ENCODE measurements at regions not wholly inside any gene's neighbourhood (a gene's known extent, or its start where the extent isn't known, plus 50 kb on each side); places are given as distances from the start of the nearest gene placed in this dataset.

GRCh38 chr10:71084818-71085126 is 127.6 kb upstream of the UNC5B start:
- H3K4me3 ChIP-seq, result no peak overlapping the region
- ATAC-seq, result no peak
- 76 to 92% methylated on average over 2 of the region's 2 CpGs for WGBS, 2 donors
- DNase-seq, result no peak
- peaks cover 0 to 8% (median 0%) of the 10 kb centered on the region in 7 donors for H3K27me3 ChIP-seq
- no peaks in the 10 kb centered on the region for H3K36me3 ChIP-seq
- H3K27ac ChIP-seq, result no peak overlapping the region
- intact Hi-C loops (cut with DNase I), result no loop called here
- TF ChIP-seq CTCF (IDR thresholded peaks at IDR 0.05), result no peak
- H3K4me1 ChIP-seq, result no peaks in the 10 kb centered on the region
- no peaks in the 10 kb centered on the region for H3K9me3 ChIP-seq

DNA sequence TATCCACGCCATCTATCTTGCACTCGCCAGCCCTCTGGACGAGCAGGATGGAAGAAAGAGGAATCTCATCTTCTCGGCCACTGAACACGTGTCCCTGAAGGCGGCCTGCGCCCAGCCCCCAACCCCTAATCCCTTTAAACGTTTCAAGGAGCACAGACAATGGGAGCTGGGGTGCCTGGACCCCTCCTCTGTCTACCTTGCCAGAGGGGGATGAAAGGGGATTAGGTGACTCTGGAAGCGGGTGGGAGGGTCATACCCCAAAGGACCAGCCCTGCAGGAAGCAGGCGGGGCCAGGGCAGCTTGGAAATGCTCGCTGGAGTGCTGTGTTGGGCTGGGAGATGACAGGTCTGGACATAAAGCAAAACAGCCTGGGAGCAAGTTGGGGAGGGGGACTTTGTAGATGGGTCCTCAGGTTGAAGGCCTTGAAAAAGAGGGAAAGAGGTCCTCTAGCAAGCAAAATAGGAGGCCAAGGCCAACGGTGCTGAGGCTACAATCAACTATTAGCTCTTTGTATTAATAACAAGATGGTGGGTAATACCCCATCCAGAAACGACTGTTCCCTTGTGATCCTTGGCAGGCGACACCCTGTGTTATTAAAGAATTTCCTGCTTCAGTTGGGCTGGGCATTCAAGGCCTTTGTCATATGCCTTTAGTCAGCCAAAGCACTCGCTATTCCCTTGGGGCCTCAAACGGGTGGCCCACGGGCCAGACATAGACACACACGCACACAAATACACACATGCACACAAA is 126.5 kb upstream of the UNC5B start:
- intact Hi-C loops (cut with DNase I), result no loop called here
- Histone ChIP-seq H3K9me3 (no peaks in the 10 kb centered on the region), H3K27ac (no peak overlapping the region), H3K4me1 (no peaks in the 10 kb centered on the region), H3K36me3 (no peaks in the 10 kb centered on the region), H3K27me3 (peaks cover 0 to 8% (median 0%) of the 10 kb centered on the region in 7 donors), H3K4me3 (no peak overlapping the region)
- DNase-seq (peak in 1 of 2 donors; percentile 2), ATAC-seq (no peak)
- WGBS, 2 donors, result 56 to 67% methylated on average over 18 of the region's 18 CpGs
- TF ChIP-seq CTCF (IDR thresholded peaks at IDR 0.05), result no peak

GRCh38 chr10:71086439-71087080 is 125.8 kb upstream of the UNC5B start:
- no peak overlapping the region for H3K27ac ChIP-seq
- no peaks in the 10 kb centered on the region for H3K36me3 ChIP-seq
- no peaks in the 10 kb centered on the region for H3K4me1 ChIP-seq
- 68 to 73% methylated on average over 11 of the region's 11 CpGs for WGBS, 2 donors
- intact Hi-C loops (cut with DNase I), result no loop called here
- H3K27me3 ChIP-seq, result peaks cover 0 to 8% (median 0%) of the 10 kb centered on the region in 7 donors
- DNase-seq (peak in 1 of 2 donors; percentile 1), ATAC-seq (no peak)
- TF ChIP-seq CTCF (IDR thresholded peaks at IDR 0.05), result no peak
- H3K9me3 ChIP-seq, result no peaks in the 10 kb centered on the region
- no peak overlapping the region for H3K4me3 ChIP-seq

GRCh38 chr10:71087622-71088021 is 124.7 kb upstream of the UNC5B start:
- ATAC-seq (no peak), DNase-seq (no peak)
- WGBS, 2 donors, result 68 to 80% methylated on average over 4 of the region's 4 CpGs
- Histone ChIP-seq H3K4me1 (peaks cover 0 to 4% (median 0%) of the 10 kb centered on the region in 9 donors), H3K36me3 (no peaks in the 10 kb centered on the region), H3K27ac (no peak overlapping the region), H3K9me3 (no peaks in the 10 kb centered on the region), H3K4me3 (no peak overlapping the region), H3K27me3 (peaks cover 0 to 8% (median 0%) of the 10 kb centered on the region in 7 donors)
- TF ChIP-seq CTCF (IDR thresholded peaks at IDR 0.05), result no peak
- intact Hi-C loops (cut with DNase I), result no loop called here

Data from heart right ventricle (tissue), 16 donors.